ENCODE measurements at regions not wholly inside any gene's neighbourhood (a gene's known extent, or its start where the extent isn't known, plus 50 kb on each side); places are given as distances from the start of the nearest gene placed in this dataset.

GRCh38 chr9:29793970-29794369, 2220.7 kb upstream of the C9orf72 start:
- H3K9ac ChIP-seq (replicated peaks; ENCODE audit: extremely low read depth, insufficient read depth, low read length): no peak overlapping the region
- FAIRE-seq: no peak
- ChIA-PET CTCF (no interaction called here), POLR2A (no interaction called here)
- no peaks in the 10 kb centered on the region for H4K20me1 ChIP-seq (replicated peaks; ENCODE audit: control insufficient read depth, extremely low read depth, insufficient read depth, low read length)
- no peaks in the 10 kb centered on the region for H3K36me3 ChIP-seq (ENCODE audit: control insufficient read depth in 2 of 2, extremely low read depth in 1 of 2, insufficient read depth in 2 of 2, low read length in 2 of 2)
- TF ChIP-seq FOS (IDR thresholded peaks at IDR 0.05; ENCODE audit: borderline replicate concordance, insufficient read depth, low read length) (no peak), CTCF (IDR thresholded peaks at IDR 0.05; ENCODE audit: extremely low read depth in 1 of 2, insufficient read depth in 1 of 2, low read depth in 1 of 2, low read length in 2 of 2) (no peak), JUN (IDR thresholded peaks at IDR 0.05; ENCODE audit: borderline replicate concordance, insufficient read depth, insufficient read length, low read depth) (no peak), POLR2A (IDR thresholded peaks at IDR 0.05; ENCODE audit: low read depth, low read length) (no peak), MAX (IDR thresholded peaks at IDR 0.05; ENCODE audit: insufficient read depth, insufficient read length) (no peak), EZH2 (IDR thresholded peaks at IDR 0.05; ENCODE audit: borderline replicate concordance, low read depth, low read length, severe bottlenecking) (no peak), GATA2 (IDR thresholded peaks at IDR 0.05; ENCODE audit: insufficient read depth, insufficient read length, low read depth, low read length) (no peak), MYC (IDR thresholded peaks at IDR 0.05; ENCODE audit: low read depth, low read length) (no peak), POLR2AphosphoS5 (IDR thresholded peaks at IDR 0.05; ENCODE audit: insufficient read depth, low read depth, low read length) (no peak)
- no peak overlapping the region for H3K4me2 ChIP-seq (ENCODE audit: insufficient read depth, low read length)
- no peak overlapping the region for H3K27ac ChIP-seq (ENCODE audit: insufficient read depth, low read depth, low read length)
- dilution Hi-C loops (cut with MboI; ENCODE audit: extremely low pct_ligation_motif_present, low sequenced_read_pairs): no loop called here
- no peak for DNase-seq (ENCODE audit: low read depth, low spot score)
- H3K4me3 ChIP-seq (replicated peaks in 1 of 3; ENCODE audit: insufficient read depth in 1 of 3, low read depth in 1 of 3, low read length in 3 of 3): no peak overlapping the region
- H3K9me3 ChIP-seq (replicated peaks; ENCODE audit: control insufficient read depth, insufficient read depth, low read length): no peaks in the 10 kb centered on the region
- no peak overlapping the region for H2AFZ ChIP-seq (ENCODE audit: low read depth, low read length)
- H3K79me2 ChIP-seq (ENCODE audit: control insufficient read depth, insufficient read depth, low read length): no peaks in the 10 kb centered on the region
- no peaks in the 10 kb centered on the region for H3K9me1 ChIP-seq (replicated peaks; ENCODE audit: control insufficient read depth, extremely low read depth, insufficient read depth, low read length)
- no TSS peak for BruUV-seq (replicated peaks)
- intact Hi-C loops (cut with micrococcal nuclease): no loop called here
- H3K4me1 ChIP-seq (ENCODE audit: control insufficient read depth, extremely low read depth, insufficient read depth, low read length): no peaks in the 10 kb centered on the region
- H3K27me3 ChIP-seq (ENCODE audit: control insufficient read depth in 2 of 2, insufficient read depth in 2 of 2, low read length in 2 of 2): no peaks in the 10 kb centered on the region
